GM23338 (cell line): ENCODE measurements at regions not wholly inside any gene's neighbourhood (a gene's known extent, or its start where the extent isn't known, plus 50 kb on each side); places are given as distances from the start of the nearest gene placed in this dataset.

Source experiments
- ATAC-seq: fragments of 200-7000 bp; cut with Tn5 transposase; 3 replicates; pipeline ENCODE4 v1.9.1; 2020
- DNase-seq: peaks from one replicate; pipeline ENCODE4 v3.0.0-alpha.2; 2015; ENCODE audit warnings: low spot score
- H2AFZ ChIP-seq: fragments of 200-600 bp; sonication (generic); 2 replicates; pipeline ENCODE4 v1.8.0; 2016; ENCODE audit warnings: antibody characterized with exemption, mild to moderate bottlenecking, moderate library complexity
- H3F3A ChIP-seq: fragments of 200-600 bp; sonication (generic); replicated peaks from 2 replicates; pipeline ENCODE4 v1.8.0; 2017; ENCODE audit warnings: antibody characterized with exemption, mixed run types, low read depth
- H3K27ac ChIP-seq: fragments of 200-600 bp; sonication (generic); 2 replicates; pipeline ENCODE4 v1.6.1; 2016; ENCODE audit warnings: low read depth
- H3K27me3 ChIP-seq: fragments of 200-600 bp; sonication (generic); 2 replicates; pipeline ENCODE4 v1.8.0; 2016; ENCODE audit warnings: mild to moderate bottlenecking, mixed run types, moderate library complexity; ENCODE audit not compliant: insufficient read depth
- H3K36me3 ChIP-seq: fragments of 200-600 bp; sonication (generic); 2 replicates; pipeline ENCODE4 v1.8.0; 2016; ENCODE audit warnings: mild to moderate bottlenecking; ENCODE audit not compliant: insufficient read depth
- H3K4me1 ChIP-seq: fragments of 200-600 bp; sonication (generic); 2 replicates; pipeline ENCODE4 v1.8.0; 2016; ENCODE audit warnings: mild to moderate bottlenecking, moderate library complexity; ENCODE audit not compliant: insufficient read depth
- H3K4me2 ChIP-seq: fragments of 200-600 bp; sonication (generic); 2 replicates; pipeline ENCODE4 v1.7.1; 2017; ENCODE audit warnings: mixed run types
- H3K4me3 ChIP-seq: fragments of 200-600 bp; sonication (generic); 2 replicates; pipeline ENCODE4 v1.6.1; 2016; ENCODE audit warnings: mixed run types
- H3K79me2 ChIP-seq: fragments of 200-600 bp; sonication (generic); replicated peaks from 2 replicates; pipeline ENCODE4 v1.8.0; 2017; ENCODE audit warnings: mild to moderate bottlenecking; ENCODE audit not compliant: insufficient read depth
- H3K9me2 ChIP-seq: fragments of 200-600 bp; sonication (generic); 2 replicates; pipeline ENCODE4 v1.8.0; 2017; ENCODE audit not compliant: insufficient read depth
- H4K20me1 ChIP-seq: fragments of 200-600 bp; sonication (generic); replicated peaks from 2 replicates; pipeline ENCODE4 v1.8.0; 2017; ENCODE audit warnings: mild to moderate bottlenecking; ENCODE audit not compliant: insufficient read depth
- H3K27ac Mint-ChIP-seq: 2 replicates; pipeline ENCODE4 v1.8.0; 2020; ENCODE audit warnings: inconsistent platforms, mild to moderate bottlenecking, moderate library complexity, mixed read lengths
- H3K27me3 Mint-ChIP-seq: 3 replicates; pipeline ENCODE4 v1.8.0; 2022; ENCODE audit warnings: low read depth, mild to moderate bottlenecking, moderate library complexity, mixed read lengths, inconsistent platforms; ENCODE audit not compliant: insufficient read depth, poor library complexity
- H3K36me3 Mint-ChIP-seq: 3 replicates; pipeline ENCODE4 v1.8.0; 2021; ENCODE audit warnings: low read depth, mild to moderate bottlenecking, inconsistent platforms, moderate library complexity, mixed read lengths
- H3K4me1 Mint-ChIP-seq: 3 replicates; pipeline ENCODE4 v1.8.0; 2020; ENCODE audit warnings: mild to moderate bottlenecking, inconsistent platforms, mixed read lengths
- H3K4me3 Mint-ChIP-seq: 3 replicates; pipeline ENCODE4 v1.8.0; 2021; ENCODE audit warnings: moderate library complexity, mild to moderate bottlenecking, inconsistent platforms, mixed read lengths
- H3K9me3 Mint-ChIP-seq: 3 replicates; pipeline ENCODE4 v1.8.0; 2020; ENCODE audit warnings: moderate library complexity, mild to moderate bottlenecking, inconsistent platforms, mixed read lengths
- CREB1 ChIP-seq: fragments of 250-450 bp; sonication (Bioruptor Pico); IDR thresholded peaks from 2 replicates; pipeline ENCODE4 v1.5.0; 2020; ENCODE audit warnings: low read depth, mild to moderate bottlenecking, moderate library complexity
- EZH2phosphoT487 ChIP-seq: fragments of 200-600 bp; sonication (generic); IDR thresholded peaks from one replicate; pipeline ENCODE4 v1.8.1; 2018; ENCODE audit warnings: antibody characterized with exemption; ENCODE audit not compliant: unreplicated experiment
- NANOG ChIP-seq: IDR thresholded peaks from 2 replicates; pipeline ENCODE4 v1.6.1; 2016; ENCODE audit warnings: antibody characterized with exemption, borderline replicate concordance
- STAT1 ChIP-seq: IDR thresholded peaks from one replicate; pipeline ENCODE4 v1.6.1; 2016; ENCODE audit warnings: antibody characterized with exemption; ENCODE audit not compliant: unreplicated experiment
- ZNF114 ChIP-seq: fragments of 250-450 bp; sonication (Bioruptor Pico); IDR thresholded peaks from 2 replicates; pipeline ENCODE4 v1.5.0; 2020; ENCODE audit warnings: mild to moderate bottlenecking, moderate library complexity
- ZNF331 ChIP-seq: fragments of 250-450 bp; sonication (Bioruptor Pico); IDR thresholded peaks from 2 replicates; pipeline ENCODE4 v1.5.0; 2020; ENCODE audit warnings: low read depth, mild to moderate bottlenecking, moderate library complexity
- TF ChIP-seq, protein P1 (sequence below): IDR thresholded peaks from 2 replicates; pipeline ENCODE4 v1.6.1; 2016; ENCODE audit warnings: antibody characterized with exemption
- TF ChIP-seq, protein P2 (sequence below), 2 experiments: fragments of 200-600 bp in 1 of 2; sonication (generic) in 1 of 2; conservative IDR thresholded peaks; 2 replicates each; pipeline versions ENCODE4 v1.5.1 to v1.6.1; 2016 to 2017; ENCODE audit warnings: antibody characterized with exemption in 2 of 2, low read depth in 2 of 2, mild to moderate bottlenecking in 2 of 2, moderate library complexity in 1 of 2
- TF ChIP-seq, protein P3 (sequence below): fragments of 250-450 bp; sonication (Bioruptor Pico); IDR thresholded peaks from 2 replicates; pipeline ENCODE4 v1.5.0; 2020; ENCODE audit warnings: mild to moderate bottlenecking, moderate library complexity
- TF ChIP-seq, protein P4 (sequence below): IDR thresholded peaks from one replicate; pipeline ENCODE4 v1.6.1; 2018; ENCODE audit warnings: antibody characterized with exemption; ENCODE audit not compliant: unreplicated experiment

DNA sequence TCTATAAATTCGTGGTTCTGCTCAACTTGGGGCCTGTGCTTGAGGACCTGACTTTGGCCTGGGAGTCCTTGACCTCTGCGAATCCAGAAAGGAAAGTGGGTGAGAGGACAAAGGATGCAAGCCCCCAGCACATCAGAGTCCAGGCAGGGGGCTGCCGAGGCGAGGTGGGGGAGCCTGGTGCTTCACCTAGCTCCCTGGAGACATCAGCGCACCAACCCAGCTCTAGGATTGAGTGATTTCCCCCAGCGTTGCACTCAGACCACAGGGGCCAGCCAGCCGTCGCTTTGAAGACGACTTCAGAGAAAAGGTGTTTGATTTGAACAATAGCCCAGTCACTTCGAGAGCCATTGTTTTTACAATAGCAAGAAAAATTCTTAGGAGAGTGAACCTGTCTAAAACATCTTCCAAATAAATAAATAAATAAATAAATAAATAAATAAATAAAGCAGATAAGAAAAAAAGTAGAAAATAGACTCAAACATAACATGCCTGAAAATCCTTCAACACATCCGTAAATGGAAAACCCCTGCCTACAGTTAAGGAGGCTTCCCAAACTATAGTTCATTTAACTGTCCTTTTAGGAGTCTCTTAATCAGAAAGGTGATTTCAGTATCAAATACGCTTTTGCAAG, 180.9 kb downstream of the RBFOX3 start (continued):
- TF ChIP-seq, protein P1, sequence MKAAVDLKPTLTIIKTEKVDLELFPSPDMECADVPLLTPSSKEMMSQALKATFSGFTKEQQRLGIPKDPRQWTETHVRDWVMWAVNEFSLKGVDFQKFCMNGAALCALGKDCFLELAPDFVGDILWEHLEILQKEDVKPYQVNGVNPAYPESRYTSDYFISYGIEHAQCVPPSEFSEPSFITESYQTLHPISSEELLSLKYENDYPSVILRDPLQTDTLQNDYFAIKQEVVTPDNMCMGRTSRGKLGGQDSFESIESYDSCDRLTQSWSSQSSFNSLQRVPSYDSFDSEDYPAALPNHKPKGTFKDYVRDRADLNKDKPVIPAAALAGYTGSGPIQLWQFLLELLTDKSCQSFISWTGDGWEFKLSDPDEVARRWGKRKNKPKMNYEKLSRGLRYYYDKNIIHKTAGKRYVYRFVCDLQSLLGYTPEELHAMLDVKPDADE = no peak
- no peak for TF ChIP-seq CREB1 (CRISPR knock-in tag)
- TF ChIP-seq ZNF114 (CRISPR knock-in tag) = no peak

DNA sequence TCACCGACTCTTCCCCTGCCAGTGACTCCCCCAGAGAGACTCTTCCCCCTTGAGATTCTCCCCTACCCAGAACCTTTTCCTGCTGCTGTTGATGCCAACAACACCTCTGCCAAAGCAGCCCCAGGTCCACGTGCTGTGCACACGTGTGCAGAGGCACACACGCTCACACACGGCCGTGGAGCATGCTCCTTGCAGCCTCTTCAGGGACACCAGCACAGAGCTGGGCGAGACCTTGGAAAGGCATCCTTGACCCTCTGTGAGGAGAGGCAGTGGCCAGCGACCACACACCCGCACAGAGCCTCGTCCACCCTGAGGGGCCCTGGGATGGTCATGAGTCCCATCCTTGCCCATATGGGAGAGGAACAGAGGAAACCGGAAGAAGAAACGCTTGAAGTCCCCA, 181.9 kb downstream of the RBFOX3 start:
- Mint-ChIP-seq H3K27me3 (peaks cover 21% of the 10 kb centered on the region), H3K9me3 (peaks cover 3% of the 10 kb centered on the region; the same call in 2 of the 3 replicates), H3K36me3 (no peaks in the 10 kb centered on the region), H3K27ac (no peak overlapping the region), H3K4me1 (no peaks in the 10 kb centered on the region; the same call in 2 of the 3 replicates), H3K4me3 (no peak overlapping the region)
- TF ChIP-seq CREB1 (CRISPR knock-in tag) (no peak), EZH2phosphoT487 (no peak), STAT1 (no peak), ZNF114 (CRISPR knock-in tag) (no peak), NANOG (no peak), ZNF331 (no peak)
- TF ChIP-seq, protein P1 = no peak
- TF ChIP-seq, protein P2, sequence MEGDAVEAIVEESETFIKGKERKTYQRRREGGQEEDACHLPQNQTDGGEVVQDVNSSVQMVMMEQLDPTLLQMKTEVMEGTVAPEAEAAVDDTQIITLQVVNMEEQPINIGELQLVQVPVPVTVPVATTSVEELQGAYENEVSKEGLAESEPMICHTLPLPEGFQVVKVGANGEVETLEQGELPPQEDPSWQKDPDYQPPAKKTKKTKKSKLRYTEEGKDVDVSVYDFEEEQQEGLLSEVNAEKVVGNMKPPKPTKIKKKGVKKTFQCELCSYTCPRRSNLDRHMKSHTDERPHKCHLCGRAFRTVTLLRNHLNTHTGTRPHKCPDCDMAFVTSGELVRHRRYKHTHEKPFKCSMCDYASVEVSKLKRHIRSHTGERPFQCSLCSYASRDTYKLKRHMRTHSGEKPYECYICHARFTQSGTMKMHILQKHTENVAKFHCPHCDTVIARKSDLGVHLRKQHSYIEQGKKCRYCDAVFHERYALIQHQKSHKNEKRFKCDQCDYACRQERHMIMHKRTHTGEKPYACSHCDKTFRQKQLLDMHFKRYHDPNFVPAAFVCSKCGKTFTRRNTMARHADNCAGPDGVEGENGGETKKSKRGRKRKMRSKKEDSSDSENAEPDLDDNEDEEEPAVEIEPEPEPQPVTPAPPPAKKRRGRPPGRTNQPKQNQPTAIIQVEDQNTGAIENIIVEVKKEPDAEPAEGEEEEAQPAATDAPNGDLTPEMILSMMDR (conservative IDR thresholded peaks at IDR 0.05; ENCODE audit: low read depth in 2 of 2) = no peak
- TF ChIP-seq, protein P3, sequence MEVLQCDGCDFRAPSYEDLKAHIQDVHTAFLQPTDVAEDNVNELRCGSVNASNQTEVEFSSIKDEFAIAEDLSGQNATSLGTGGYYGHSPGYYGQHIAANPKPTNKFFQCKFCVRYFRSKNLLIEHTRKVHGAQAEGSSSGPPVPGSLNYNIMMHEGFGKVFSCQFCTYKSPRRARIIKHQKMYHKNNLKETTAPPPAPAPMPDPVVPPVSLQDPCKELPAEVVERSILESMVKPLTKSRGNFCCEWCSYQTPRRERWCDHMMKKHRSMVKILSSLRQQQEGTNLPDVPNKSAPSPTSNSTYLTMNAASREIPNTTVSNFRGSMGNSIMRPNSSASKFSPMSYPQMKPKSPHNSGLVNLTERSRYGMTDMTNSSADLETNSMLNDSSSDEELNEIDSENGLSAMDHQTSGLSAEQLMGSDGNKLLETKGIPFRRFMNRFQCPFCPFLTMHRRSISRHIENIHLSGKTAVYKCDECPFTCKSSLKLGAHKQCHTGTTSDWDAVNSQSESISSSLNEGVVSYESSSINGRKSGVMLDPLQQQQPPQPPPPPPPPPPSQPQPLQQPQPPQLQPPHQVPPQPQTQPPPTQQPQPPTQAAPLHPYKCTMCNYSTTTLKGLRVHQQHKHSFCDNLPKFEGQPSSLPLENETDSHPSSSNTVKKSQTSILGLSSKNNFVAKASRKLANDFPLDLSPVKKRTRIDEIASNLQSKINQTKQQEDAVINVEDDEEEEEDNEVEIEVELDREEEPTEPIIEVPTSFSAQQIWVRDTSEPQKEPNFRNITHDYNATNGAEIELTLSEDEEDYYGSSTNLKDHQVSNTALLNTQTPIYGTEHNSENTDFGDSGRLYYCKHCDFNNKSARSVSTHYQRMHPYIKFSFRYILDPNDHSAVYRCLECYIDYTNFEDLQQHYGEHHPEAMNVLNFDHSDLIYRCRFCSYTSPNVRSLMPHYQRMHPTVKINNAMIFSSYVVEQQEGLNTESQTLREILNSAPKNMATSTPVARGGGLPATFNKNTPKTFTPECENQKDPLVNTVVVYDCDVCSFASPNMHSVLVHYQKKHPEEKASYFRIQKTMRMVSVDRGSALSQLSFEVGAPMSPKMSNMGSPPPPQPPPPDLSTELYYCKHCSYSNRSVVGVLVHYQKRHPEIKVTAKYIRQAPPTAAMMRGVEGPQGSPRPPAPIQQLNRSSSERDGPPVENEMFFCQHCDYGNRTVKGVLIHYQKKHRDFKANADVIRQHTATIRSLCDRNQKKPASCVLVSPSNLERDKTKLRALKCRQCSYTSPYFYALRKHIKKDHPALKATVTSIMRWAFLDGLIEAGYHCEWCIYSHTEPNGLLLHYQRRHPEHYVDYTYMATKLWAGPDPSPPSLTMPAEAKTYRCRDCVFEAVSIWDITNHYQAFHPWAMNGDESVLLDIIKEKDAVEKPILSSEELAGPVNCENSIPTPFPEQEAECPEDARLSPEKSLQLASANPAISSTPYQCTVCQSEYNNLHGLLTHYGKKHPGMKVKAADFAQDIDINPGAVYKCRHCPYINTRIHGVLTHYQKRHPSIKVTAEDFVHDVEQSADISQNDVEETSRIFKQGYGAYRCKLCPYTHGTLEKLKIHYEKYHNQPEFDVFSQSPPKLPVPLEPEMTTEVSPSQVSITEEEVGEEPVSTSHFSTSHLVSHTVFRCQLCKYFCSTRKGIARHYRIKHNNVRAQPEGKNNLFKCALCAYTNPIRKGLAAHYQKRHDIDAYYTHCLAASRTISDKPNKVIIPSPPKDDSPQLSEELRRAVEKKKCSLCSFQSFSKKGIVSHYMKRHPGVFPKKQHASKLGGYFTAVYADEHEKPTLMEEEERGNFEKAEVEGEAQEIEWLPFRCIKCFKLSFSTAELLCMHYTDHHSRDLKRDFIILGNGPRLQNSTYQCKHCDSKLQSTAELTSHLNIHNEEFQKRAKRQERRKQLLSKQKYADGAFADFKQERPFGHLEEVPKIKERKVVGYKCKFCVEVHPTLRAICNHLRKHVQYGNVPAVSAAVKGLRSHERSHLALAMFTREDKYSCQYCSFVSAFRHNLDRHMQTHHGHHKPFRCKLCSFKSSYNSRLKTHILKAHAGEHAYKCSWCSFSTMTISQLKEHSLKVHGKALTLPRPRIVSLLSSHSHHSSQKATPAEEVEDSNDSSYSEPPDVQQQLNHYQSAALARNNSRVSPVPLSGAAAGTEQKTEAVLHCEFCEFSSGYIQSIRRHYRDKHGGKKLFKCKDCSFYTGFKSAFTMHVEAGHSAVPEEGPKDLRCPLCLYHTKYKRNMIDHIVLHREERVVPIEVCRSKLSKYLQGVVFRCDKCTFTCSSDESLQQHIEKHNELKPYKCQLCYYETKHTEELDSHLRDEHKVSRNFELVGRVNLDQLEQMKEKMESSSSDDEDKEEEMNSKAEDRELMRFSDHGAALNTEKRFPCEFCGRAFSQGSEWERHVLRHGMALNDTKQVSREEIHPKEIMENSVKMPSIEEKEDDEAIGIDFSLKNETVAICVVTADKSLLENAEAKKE = no peak
- TF ChIP-seq, protein P4, sequence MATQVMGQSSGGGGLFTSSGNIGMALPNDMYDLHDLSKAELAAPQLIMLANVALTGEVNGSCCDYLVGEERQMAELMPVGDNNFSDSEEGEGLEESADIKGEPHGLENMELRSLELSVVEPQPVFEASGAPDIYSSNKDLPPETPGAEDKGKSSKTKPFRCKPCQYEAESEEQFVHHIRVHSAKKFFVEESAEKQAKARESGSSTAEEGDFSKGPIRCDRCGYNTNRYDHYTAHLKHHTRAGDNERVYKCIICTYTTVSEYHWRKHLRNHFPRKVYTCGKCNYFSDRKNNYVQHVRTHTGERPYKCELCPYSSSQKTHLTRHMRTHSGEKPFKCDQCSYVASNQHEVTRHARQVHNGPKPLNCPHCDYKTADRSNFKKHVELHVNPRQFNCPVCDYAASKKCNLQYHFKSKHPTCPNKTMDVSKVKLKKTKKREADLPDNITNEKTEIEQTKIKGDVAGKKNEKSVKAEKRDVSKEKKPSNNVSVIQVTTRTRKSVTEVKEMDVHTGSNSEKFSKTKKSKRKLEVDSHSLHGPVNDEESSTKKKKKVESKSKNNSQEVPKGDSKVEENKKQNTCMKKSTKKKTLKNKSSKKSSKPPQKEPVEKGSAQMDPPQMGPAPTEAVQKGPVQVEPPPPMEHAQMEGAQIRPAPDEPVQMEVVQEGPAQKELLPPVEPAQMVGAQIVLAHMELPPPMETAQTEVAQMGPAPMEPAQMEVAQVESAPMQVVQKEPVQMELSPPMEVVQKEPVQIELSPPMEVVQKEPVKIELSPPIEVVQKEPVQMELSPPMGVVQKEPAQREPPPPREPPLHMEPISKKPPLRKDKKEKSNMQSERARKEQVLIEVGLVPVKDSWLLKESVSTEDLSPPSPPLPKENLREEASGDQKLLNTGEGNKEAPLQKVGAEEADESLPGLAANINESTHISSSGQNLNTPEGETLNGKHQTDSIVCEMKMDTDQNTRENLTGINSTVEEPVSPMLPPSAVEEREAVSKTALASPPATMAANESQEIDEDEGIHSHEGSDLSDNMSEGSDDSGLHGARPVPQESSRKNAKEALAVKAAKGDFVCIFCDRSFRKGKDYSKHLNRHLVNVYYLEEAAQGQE = no peak
- H3K4me1 ChIP-seq = no peaks in the 10 kb centered on the region
- ATAC-seq (no peak), DNase-seq (no peak)
- H3F3A ChIP-seq = no peaks in the 10 kb centered on the region
- H3K79me2 ChIP-seq = no peaks in the 10 kb centered on the region
- no peaks in the 10 kb centered on the region for H3K9me2 ChIP-seq
- H3K27ac ChIP-seq = no peak overlapping the region
- no peak overlapping the region for H2AFZ ChIP-seq
- H4K20me1 ChIP-seq = no peaks in the 10 kb centered on the region
- H3K4me3 ChIP-seq = no peak overlapping the region
- H3K36me3 ChIP-seq = no peaks in the 10 kb centered on the region
- no peaks in the 10 kb centered on the region for H3K27me3 ChIP-seq
- H3K4me2 ChIP-seq = no peak overlapping the region
